ENCODE measurements at regions not wholly inside any gene's neighbourhood (a gene's known extent, or its start where the extent isn't known, plus 50 kb on each side); places are given as distances from the start of the nearest gene placed in this dataset.

- no peak overlapping the region for H3K4me3 ChIP-seq (ENCODE audit: low read depth, low read length)
- TF ChIP-seq CTCF (IDR thresholded peaks at IDR 0.05; ENCODE audit: borderline replicate concordance, insufficient read depth, low read depth, low read length) = no peak
Measured at GRCh38 chr2:16194931-16195680, 254.8 kb downstream of the MYCN start.

- no peak for TF ChIP-seq CTCF (IDR thresholded peaks at IDR 0.05; ENCODE audit: borderline replicate concordance, insufficient read depth, low read depth, low read length)
- no peak overlapping the region for H3K4me3 ChIP-seq (ENCODE audit: low read depth, low read length)
Measured at GRCh38 chr2:16194530-16194929, 254.2 kb downstream of the MYCN start.

- no peak overlapping the region for H3K4me3 ChIP-seq (ENCODE audit: low read depth, low read length)
- TF ChIP-seq CTCF (IDR thresholded peaks at IDR 0.05; ENCODE audit: borderline replicate concordance, insufficient read depth, low read depth, low read length) = no peak
Measured at GRCh38 chr2:16194096-16194390, 253.7 kb downstream of the MYCN start.

DNA sequence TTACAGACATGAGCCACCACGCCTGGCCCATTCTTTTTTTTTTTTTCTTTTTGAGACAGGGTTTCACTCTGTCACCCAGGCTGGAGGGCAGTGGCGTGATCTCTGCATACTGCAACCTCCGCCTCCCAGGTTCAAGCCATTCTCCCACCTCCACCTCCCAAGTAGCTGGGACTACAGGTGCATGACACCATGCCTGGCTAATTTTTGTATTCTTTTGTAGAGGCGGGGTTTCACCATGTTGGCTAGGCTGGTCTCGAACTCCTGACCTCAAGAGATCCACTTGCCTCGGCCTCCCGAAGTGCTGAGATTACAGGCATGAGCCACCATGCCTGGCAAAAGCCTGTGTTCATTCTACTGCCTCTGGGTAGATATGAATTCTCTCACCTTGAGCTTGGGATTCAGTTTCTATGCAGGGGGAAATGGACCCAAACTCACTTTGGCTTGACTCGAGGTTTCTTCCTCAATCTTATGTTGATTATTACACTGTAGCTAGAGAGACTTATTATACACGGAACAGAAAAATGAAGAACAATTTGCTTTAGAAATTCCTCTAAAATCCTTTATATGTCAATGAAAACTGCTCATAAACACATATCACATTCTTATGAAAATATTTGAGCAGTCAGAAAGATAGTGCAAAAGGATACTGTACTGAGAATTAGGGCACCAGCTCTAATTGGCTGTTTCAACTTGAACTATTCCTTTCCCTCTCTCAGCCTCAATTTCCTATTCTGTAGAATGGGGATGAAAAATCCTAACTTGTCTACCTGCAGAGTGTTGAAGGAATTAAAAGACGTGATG lies 252.3 kb downstream of the MYCN start:
- no peak overlapping the region for H3K4me3 ChIP-seq (ENCODE audit: low read depth, low read length)
- TF ChIP-seq CTCF (IDR thresholded peaks at IDR 0.05; ENCODE audit: borderline replicate concordance, insufficient read depth, low read depth, low read length) = no peak

DNA sequence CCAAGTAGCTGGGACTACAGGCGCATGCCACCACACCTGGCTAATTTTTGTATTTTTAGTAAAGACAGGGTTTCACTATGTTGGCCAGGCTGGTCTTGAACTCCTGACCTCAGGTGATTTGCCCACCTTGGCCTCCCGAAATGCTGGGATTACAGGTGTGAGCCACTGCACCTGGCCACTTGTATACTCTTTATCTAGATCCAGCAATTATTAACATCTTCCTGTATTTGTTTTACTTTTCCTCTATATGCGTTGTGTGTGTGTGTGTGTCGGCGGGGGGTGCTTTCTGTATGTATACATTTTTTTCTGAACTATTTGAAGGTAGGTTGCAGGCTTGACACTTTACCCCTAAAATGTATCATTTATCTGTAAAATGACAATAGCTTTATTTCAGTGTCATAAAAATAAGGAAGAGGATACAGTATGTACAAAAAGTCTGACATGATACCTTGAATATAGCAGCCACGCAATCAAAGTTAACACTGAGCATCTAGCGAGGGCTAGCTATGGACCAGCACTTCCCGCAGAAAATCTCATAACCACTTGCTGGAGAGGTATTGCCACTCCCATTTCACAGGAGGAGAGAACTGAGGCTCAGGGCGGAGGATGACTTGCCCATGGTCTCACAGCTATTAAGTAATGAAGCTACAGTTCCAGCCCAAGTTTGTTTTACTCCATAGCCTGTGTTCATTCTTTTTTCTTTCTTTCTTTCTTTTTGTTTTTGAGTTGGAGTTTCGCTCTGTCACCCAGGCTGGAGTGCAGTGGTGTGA lies 251.3 kb downstream of the MYCN start:
- no peak for TF ChIP-seq CTCF (IDR thresholded peaks at IDR 0.05; ENCODE audit: borderline replicate concordance, insufficient read depth, low read depth, low read length)
- no peak overlapping the region for H3K4me3 ChIP-seq (ENCODE audit: low read depth, low read length)

DNA sequence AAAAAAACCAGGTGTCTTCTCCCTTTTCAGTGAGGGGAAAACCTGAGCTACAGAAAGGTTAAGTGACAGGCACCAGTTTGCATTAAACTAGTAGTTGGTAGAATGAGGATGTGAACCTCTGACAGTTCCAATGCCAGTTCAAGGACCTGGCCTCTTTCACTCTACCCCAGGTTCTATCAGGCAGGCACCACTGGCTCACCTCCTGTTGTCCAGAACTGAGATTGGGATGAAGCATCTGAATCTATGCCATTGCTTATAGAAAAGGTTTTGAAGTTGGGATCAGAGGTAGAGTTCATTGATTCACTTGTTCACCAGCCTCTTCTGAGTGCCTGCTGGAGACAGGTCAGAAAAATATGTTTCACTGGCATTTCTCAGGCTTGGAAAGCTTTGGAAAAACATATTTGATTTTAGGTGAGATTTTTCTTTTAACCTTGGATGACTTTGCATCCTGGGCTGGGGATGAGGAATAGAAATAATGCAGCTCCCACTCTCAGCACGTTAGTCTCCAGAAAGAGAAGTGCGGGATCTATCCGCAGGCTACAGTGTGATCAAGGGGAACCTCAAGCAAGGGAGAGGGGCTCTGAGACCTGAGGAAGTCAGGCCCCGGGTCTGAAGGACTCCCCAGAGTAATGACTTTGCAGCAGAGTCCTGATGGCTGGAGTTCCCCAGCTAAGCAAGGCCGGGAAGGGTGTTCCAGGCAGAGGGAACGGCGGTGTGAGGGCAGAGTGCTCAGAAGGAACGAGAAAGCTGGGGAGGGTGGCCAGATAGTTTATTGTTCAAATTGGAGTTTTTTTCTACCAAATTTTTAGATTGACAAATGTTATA lies 250.3 kb downstream of the MYCN start:
- H3K4me3 ChIP-seq (ENCODE audit: low read depth, low read length) = no peak overlapping the region
- TF ChIP-seq CTCF (IDR thresholded peaks at IDR 0.05; ENCODE audit: borderline replicate concordance, insufficient read depth, low read depth, low read length) = no peak
